Fibroblast of skin of left biceps (primary cell): ENCODE measurements at regions not wholly inside any gene's neighbourhood (a gene's known extent, or its start where the extent isn't known, plus 50 kb on each side); places are given as distances from the start of the nearest gene placed in this dataset.

Experiments used
- DNase-seq, 2 experiments: peaks; one replicate each; pipeline ENCODE4 v3.0.0-alpha.2; 2013; ENCODE audit warnings: low read depth in 2 of 2

DNA sequence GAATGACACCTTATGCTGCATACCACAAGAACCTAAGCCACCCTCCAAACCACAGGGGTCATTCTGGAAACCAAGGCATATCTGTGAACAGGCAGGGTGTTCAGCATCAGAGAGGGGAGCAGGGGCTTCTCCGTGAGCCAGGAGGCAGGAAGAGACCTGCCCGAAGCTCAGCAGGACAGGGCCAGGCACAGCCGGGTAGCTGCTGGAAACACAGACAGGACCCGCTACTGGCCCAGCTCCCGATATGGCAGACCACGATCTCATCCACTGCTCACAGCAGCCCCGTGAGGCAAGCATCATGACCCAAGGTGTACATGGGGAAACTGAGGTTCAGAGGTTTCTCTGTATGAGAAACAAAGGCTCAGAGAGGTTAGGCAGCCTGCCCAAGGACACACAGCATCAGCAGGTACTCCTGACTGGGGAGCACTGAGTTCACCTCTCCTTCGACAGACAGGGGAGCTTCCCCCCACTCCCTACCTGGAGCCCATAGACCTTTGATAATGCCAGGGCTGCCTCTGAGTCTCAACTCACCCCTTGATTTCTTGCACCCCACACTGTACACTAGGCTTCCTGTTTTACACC, 317.7 kb downstream of the MATN1 start:
- no peak for DNase-seq

DNA sequence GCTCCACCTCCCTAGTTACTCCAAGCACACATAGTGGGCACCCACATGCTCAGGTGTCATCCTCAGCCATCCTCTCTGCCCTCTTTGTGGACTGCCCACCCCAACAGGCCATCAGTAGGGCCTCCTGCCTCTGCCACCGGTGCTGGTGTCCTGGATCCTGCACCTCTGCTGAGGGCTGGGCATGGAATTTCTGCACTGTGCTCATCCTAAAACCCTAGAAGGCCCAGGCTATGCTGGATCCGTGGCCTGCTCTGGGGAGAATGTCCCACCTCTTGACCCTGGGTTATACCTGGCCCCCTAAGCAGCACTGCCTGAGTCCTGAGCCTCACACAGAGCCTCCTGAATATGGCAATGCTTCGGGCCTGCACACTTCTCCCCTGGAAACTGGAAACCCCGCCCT, 318.3 kb downstream of the MATN1 start:
- no peak for DNase-seq

DNA sequence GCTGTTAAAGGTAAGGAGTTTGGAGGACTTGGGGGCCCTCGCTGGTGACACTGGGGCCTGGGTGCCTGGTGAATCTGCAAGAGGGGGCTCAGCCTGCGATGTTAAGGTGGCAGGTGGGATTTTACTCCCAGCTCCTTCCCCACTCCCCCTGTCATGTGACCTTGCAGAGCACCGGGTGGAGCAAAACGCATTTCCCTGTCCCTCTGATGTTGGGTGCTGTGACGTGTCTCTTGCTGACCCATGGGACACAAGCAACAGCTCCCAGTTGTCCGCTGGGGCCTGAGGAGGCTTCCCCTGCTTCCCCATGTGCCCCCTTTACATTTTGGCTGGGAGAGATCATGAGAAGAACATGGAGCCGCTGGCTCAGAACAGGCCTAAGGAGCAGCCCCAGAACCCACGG, 319.0 kb downstream of the MATN1 start:
- no peak for DNase-seq

DNA sequence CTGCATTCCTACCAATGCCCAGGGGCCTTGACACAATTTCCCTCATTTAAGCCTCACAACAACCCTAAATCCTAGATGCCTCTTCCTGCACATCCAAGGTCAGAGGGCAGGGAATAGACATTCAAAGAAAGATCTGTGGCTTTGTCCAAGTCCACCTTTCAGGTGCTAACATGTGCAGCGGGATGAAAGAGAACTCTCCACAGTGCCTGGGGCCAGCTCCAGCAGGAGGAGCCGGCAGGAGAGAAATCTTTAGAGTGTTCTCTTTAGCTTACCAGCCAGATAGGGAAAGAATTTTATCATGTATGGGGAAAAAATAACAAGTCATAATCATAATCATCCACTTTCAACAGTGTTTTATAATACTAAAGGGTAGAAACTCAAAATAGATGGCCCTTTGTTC, 319.7 kb downstream of the MATN1 start:
- no peak for DNase-seq

DNA sequence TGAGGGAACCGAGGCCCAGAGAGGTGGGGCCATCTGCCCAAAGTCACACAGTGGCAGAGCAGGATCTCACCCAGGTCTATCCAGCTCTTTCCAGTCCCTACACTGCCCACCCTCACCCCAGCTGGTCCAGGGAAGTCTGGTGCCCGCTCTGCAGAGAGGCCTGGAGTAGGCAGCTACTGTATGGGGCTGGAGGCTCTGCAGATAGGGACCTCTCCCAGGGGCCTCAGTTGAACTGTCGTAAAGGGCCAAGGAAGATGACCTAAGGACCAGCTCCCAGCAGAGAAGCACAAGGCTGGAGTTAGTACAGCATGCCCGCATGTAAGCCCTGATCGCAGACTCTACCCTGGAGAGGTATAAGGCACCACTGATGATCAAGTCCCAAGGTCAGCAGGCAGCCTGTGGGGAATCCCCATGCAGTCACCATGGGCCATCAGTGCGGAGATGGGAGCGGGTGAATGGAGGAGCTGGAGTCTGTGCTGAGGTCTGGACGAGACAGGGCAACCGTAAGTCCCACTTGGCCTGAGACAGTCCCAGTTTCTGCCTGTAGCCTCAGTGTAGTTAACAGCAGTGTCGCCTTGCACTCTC, 320.2 kb downstream of the MATN1 start:
- DNase-seq, result no peak

DNA sequence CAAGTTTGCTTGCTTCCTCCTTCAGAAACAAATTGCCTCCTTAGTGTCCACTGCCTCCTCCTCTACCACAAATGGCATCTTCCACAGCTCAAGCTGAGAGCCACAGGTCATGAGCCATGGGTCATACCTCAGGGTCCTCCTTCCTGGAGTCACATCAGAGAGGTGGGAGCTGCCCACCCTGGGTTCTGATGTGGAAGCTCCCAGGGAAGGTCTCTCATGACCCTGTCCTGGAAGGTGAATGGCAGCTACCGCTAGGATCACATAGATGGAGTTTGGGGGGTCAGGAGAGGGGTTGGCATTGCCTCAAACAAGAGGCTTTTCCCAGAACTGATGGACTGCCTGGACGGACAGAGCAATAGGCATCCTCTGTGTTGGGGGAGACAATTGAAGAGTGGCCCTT, 321.4 kb downstream of the MATN1 start:
- DNase-seq, result no peak

DNA sequence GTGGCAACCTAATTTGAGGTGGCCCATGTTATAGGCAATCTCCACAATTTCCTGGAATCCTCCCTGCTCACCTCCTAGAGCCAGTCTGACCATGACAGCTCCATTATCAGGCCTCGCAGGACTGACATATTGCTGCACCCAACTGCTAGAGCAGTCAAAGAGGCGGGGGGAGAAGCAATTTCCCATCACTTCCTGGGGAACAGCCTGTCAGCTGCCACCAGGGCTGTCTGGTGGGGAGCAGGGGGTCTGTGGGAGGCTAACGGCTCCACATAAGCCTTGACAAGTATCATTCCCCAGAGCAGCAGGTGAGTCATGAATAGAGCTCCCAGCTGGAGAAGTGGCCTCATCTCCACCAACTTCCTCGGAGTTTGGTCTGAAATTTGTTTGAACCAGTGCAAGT, 322.9 kb downstream of the MATN1 start:
- no peak for DNase-seq

DNA sequence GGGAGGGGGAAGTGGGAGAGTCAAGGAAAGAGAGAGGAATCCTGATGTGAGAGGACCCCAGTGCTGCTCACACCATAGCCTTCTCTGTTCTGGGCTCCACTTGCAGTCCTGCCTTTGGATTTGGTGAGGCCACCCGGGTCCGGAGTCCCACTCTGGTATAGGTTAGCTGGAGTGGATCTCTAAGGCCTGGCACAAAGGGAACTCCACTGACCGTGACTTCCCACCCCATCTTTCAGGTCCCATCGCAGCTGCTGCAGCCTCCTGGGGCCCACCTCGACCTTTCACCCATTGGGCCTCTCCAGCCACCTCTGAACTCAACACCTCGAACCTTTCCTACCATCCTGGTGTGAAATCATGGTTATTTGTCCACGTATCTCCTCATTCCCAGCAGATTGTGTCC, 324.4 kb downstream of the MATN1 start:
- DNase-seq, result no peak

DNA sequence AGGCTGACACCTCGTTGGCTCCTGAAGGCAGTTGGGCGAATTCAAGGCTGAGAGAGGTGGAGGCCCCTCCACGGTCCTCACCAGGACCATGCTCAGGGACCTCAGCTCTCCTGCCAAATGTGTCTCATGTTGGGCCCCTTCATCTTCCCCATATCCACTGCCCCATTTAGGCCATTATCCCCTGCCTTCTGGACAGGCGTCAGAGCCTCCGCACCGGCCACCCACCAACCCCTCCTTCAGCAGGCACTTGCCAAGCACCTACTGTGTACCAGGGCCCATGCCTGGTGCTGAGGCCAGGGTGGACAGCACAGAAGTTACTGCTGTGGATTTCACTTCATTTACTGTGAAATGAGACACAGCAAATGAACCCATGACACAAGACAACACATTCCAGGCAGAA, 325.8 kb downstream of the MATN1 start:
- DNase-seq, result no peak

DNA sequence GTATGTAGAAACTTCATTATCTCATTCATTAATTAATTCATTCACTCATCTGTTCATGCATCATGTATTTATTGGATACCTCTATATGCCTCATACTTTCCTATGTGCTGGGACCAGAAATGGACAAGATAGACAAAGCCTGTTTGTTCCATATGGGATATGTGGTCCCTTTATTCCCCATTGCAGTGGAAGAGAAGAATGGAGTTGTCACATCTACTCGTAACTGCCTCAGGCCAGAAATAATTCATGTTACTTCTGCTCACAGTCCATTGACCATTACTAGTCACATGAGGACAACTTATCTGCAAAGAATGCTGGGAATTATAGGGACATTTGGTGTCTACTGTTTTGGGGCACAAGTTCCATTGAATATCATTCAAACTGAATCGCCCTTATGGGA, 327.8 kb downstream of the MATN1 start:
- no peak for DNase-seq

DNA sequence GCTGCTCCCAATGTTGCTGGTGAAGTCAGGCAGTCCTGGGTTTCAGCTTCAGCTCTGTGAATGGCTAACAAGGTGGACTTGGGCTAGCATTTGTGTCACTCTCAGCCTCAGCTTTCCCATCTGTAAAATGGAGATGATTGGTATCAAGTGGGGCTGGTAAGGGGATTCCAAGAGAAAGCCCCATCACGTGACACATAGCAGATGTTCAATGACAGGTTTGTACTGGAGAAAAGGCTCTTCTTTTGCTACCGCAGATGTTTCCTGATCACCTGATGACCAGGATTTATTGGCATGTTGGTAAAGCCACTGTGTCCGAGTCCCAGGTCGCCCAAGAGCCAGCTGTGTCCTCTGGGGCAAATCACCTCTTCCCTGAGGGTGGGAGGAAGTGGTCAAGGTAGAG, 335.0 kb downstream of the MATN1 start:
- no peak for DNase-seq

DNA sequence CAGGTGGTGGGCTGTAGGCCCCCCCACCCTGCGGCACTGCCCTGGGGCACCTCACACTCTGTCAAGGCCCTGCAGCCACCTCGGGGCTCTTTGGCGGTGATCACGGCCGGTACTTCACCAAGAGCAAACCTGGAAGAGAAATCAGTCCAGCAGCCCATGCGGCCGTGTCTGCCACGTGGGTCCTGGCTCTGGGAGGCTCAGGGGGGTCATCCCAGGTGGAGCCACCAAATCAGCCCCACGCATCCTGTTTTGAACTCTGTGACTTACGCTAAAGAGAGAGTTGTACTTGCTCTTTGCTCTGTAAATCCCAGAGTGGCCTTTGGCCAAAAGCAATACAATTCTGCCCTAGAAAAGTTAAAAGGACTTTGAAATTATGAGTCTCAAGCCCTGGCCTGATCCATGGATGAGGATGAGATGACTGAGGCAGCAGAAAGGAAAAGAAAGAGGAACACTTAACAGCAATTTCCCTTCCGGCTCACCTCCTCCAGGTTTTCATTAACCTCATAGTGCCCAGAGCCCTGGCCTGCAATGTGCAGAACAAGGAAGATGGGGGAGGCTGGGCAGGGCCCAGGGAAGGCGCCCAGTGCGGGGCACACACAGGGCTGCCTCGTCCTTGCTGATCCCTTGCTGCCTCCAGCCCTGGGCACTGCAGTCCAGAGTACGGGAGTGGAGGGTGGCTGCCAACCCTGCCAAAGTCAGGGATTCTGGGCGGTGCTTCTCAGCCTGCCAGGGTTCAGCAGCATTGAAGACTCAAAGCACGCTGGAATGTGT, 337.0 kb downstream of the MATN1 start:
- DNase-seq, result no peak

DNA sequence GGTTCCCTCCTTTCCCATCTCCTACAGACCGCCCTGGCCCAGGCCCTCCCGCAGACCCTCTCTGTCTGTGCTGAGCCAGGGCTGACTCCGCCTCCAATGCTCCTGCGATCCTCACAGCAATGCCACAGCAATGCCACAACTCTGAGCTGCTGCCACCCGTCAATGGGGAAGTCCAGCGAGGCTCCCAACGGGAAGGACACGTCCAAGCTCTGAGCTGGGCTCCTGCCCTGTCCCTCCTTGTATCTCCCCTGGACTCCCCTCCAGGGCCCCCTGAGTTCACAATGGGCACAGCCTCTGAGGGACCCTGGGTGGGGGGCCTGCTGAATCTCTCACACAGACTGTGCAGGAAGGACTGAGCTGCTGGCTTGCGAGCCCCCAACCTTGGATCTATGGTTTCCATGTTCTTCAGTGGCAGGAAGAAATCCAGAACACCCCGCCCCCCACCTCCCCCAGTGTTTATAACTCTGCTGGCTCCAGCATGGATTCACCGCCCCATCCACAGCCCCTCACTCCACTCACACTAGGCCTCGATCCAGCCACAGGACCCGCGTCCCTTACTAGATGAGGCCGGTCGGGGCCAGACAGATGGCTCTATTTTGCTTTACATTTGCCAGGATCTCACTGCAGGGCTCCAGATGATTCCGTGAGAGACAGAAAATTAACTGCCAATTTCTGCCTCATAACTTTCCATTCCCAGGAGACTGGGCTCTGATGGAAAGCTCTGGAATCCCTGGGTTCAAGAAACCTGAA, 338.0 kb downstream of the MATN1 start:
- no peak for DNase-seq

DNA sequence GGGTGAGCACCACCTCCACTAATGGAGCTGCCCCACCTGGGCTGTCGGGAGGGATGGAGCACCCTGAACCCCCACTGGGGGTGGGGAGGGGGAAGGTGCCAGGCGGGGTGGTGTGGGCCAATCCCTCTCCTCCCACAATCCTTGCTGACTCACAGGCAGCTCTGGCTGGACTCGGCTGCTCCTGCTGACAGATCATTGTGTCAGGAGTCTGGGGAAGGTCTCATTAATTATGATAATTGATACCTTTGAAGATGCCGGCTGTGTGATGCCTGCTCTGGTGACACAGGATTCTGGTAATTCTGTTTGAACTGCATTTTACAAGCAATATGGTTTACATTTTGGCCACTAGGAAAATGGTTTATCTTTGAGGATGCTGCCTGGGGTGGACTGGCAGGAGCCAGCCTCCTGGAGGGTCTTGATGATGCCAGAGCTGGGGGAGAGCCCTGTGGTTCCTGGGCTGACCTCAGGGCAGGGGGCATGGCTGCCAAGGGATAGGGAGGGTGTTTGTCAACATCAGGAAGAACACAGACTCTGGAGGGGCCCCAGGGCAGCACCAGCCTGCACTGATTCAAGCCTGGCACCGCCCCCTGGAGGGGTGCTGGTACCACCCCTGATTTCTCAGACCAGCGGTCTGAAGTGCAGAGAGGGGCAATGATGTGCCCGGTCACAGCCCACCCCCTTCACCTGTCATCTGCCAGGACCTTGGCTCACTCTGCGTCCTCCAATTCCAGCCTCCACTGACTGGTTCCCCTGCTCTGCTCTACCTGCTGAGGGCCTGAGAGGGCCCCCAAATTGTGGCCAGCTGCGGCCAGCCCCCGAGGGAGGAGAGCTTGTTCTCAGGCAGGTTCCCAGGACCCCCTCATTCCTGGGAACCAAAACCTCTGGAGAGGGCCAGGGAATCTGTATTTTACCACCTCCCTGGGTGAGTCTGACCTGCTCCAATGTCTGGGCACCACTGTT, 338.8 kb downstream of the MATN1 start:
- no peak for DNase-seq

DNA sequence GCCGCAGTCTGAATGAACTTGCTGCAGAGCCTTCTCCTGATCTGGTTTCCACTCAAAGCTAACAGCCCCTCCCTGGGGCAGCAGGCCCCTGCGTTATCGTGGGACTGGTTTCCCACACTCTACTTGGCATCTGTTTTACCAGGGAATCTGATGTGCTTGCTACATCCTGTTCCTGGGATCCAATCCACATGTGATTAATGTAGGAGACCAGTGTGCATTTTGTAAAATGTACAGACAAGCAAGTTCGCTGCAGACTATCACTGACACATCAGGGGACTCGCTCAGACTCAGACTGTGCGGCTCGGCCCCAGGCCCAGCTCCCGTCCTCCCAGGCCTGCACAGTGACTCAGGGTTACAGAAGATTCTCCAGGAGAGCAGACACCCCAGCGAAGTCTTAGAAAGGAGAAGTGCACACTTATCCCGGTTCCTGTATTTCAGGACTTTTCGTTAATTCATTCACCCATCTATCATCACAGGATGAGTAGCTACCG, 340.1 kb downstream of the MATN1 start:
- DNase-seq, result no peak

DNA sequence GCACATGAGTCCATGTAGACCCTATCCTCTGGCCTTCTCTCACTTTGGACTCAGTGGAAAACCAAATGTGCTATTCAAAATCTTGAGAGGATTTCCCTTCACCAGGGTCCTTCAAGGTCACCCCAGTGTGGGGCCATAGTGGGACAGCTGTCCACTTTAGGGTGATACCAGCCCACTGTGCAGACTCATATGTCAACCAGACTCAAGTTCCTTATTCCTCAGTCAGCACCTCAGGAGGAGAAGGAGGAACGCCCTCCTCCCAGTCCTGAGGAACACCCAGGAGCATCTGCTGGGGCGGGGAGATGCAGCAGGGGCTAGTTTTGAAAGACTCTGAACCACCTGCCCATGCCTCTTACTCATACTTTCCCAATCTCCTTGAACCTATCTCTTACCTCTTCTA, 340.9 kb downstream of the MATN1 start:
- DNase-seq, result no peak

DNA sequence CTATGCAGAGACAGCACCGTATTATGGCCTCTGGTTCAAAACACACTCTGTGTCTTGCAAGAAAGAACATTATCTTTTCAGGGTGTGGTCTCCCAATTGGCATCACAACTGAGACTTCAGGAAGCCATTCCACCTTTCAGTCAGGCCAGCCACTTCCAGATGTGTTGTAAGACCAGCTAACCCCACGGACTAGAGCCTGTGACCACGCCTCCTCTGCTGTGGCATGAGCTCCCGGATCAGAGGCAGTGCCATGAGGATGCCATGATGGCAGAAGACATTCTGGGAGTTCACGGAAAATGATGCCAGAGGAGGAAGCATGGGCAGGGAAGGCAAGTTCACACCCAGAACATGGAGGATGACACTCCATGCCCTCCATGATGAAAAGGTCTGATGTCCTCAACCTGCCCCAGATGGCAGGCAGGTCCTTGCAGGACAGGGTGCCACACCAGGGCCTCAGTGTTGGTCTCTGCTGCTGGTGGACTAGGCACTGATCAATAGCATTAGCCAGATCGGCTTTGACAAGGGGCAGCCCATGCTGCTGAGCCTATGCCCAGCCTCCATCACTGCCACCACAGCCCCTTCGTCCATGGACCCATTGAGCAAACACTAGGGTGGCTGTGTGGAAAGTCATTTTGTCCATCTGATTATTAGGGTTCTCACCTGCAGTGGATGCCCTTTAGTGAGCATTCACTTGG, 341.6 kb downstream of the MATN1 start:
- no peak for DNase-seq

DNA sequence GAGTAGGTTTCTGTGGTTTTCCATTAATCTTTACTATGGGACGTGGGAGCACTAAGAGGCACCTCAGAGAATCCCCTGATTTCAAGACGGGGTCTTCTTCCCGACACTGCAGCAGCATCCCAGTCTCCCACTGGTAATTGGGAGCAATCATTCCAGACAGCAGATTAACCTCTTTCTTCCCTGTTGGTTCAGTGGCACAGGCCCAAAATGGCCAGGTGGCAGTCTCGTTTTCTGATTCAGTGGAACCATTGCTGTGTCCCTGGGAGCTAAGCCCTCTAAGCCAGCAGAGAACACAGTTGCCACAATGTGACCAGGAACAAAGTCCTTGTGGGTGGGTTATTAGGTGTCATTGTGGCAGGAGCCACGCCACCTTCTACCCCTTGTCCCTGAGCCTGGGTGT, 342.1 kb downstream of the MATN1 start:
- DNase-seq, result no peak

DNA sequence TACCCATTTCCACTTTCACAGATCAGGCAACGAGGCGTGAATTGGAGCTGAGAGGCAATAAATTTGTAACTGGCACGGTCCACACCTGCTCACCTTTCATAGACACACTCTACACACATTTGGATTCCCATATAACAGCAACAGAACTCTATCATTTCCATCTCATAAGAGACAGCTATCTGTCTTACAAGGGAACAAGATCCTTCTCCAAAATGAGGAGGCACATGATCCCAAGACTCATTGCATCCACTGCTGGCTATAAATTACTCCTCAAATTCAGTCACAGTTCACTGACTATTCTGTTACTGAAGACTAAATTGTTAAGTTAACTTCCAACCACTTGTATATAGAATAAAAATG, 342.8 kb downstream of the MATN1 start:
- DNase-seq, result no peak

DNA sequence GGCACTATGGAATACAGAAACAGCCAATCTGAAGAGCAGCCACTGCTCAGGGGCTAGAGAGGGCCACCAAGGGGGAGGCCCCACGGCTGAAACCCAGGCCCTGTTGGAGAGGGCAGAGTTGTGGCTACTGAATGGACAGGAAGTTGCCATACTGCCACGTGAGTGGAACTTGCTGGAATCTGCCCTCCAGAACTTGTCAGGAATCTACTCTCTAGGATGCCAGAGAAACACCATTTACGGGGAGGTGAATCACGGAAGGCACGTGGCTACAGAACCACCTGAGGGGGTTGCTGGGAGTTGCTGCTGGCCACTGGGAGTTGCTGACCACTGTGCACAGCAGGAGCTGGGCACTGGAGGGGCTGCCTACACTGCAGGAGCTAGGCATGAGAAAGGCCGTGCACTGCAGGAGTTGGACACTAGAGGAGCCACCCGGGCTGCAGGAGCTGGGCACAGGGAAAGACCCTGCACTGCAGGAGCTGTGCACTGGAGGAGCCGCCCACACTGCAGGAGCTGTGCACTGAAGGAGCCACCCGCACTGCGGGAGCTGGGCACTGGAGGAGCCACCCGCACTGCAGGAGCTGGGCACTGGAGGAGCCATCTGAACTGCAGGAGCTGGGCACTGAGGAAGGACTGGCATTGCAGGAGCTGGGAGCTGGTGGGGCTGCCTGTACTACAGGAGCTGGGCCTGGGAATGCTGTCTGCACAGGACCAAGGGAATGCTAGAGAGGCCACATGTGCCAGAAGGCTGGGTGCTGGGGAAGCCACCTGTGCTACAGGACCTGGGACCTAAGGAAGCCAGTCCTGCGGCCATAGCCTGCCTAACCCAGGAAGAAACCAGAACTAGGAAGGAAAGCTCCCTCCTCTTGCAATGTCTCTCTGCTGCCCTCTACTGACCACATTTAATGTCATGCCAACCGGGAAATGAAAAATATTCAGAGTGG, 343.4 kb downstream of the MATN1 start:
- peak; percentile 24 to 25 for DNase-seq
